ENCODE measurements at regions not wholly inside any gene's neighbourhood (a gene's known extent, or its start where the extent isn't known, plus 50 kb on each side); places are given as distances from the start of the nearest gene placed in this dataset.

DNA sequence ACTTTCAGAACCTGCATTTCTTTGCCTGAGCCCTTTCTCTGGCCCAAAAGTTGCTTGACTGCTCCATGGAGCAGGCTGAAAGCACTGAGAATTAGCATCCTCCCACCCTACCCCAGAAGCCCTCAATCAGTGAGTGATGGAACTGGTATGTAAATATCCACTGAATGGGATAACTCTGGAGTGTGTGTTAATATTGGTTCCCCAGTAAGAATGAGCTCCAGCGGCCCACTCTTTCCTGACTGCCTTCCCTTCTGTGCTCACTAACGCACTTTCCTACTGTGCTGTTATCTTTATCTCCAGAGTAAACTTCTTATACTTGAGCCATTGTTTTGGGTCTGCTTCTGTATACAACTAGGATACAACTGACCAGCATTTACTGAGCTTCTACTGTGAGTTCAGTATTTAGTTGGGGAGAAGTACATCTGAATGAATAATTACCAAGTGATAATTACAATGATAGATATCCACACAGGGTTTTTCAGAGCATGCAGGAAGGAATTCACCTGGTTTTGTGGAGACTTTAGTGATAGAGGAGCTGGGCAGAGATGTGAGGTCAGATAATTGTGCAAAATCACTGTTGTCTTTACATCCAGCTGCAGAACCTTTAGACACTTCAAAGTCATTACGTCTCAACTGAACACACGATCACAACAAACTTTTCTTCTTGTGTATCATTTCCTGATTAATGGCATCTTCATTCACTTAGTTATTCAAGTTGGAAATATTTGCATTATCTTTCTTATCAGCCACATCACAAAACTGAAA is 149.2 kb upstream of the BTG1 start:
- DNase-seq, result no peak

DNA sequence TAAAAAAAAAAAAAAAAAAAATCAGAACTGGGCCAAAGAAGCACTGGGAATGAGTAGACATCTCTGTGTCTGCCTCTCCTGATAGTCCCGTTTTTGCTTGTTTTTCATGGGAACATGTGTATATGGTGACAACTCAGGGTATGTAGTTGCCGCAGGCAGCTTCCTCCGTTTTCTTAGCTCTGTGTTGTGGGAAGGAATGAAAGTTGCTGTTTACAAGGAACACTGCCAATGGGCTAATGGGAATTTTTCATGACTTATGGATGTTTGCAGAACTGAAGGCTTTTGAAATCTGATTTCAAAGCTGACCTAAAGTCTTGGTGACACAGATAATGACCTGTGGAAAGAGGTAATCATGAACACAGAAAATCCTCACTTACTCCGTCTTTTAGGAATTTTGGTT is 146.4 kb upstream of the BTG1 start:
- no peak for DNase-seq

DNA sequence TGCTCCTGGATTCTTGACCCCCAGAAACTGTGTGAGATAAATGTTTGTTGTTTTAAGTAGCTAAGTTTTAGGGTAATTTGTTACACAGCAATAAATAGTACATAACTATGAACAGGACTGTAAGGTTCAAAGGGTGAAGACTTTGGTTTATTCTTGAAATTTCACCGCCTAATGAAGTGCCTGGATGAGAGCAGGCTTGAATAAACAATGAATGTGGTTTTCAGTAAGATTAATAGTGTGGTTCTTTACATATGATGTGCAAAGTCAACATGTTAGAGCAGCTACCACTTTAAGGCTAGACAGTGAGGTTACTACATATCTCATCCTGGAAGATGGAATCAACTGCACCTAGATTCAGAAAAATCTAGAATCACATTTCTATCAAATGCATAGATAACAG is 145.2 kb upstream of the BTG1 start:
- DNase-seq, result no peak

DNA sequence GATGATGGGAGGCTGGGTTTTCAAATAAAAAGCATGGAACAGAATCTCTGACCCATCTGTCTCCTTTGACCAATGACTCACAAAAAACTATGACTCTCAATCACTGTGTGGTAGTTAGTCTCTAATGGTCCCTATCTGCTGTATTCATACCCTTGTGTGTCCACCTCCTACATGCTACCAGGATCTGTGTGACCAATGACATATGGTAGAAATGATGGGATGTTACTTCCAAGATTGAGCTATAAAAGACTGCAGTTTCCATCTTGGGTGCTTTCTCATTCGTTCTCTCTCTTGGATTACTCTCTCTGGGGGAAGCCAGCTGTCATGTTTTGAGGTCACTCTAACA is 144.7 kb upstream of the BTG1 start:
- DNase-seq, result no peak

DNA sequence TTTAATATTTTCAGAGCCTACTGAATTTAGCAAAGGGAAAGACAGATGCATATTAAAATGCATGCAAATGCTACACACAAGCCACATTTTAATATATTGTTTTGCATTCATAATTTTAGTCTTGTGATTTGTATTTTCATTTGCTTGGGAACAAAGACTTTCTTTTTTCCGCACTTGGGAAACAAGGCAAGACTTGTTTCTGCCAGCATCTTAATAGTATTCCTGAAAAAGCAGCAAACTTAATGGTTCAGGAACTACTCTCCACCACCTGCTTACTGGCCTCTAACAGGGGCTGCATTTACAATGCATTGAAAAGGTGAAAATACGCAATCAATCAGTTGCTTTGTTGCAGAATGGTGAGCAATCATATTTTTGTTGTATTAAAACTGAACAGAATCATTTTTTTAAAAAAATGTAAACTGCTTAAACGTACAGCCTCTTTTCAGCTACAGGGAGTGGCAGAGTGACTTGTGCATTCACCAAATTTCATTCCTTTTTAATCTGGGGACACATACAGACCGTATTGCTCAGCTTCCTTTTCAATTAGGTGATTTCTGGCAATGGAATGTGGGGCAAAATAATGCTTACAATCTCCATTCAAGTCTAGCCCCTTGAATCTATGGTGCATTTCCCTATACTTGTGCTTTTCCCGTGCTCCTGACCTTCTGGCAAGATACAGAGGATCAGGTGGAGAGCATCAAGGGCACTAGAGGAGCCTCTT is 144.1 kb upstream of the BTG1 start:
- no peak for DNase-seq

DNA sequence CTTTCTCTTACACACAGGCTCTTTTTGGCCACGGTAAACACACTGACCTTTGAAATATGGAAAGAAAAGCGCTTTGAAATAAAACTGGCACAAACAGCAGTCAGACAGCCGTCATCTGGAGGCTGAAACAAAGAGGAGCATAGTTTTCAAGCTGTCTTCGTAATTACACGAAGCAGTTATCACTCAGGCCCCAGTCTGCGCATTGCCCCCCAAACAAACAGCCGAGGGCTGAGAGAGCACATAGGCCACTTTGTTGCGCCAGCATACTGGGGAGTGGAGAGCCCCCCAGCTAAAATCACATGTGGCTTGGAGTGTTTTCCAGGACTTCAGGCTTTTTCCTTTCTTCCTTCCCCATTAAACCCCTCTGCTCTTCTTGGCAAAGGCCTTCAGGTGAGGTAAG is 142.9 kb upstream of the BTG1 start:
- DNase-seq, result no peak

DNA sequence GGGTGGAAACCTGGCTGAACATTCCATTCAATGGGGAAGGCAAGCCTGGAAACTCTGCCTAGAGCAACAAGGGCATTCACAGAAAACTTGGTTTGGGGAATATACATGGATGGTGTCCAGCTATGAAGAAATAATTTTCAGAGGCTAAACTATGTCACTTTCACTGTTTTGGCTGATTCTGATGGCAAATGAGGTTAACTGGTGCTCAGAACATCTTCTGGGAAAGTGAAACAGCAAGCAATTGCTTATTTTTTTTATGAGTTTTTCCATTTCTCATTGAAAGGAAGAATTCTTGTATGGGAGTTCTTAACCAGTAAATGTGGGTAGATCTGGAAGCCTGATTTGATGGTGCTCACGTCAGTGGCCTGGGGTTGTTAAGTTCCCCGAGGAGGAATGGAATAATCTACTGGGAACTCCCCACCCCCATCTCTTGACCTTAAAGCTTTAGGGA is 132.8 kb upstream of the BTG1 start:
- no peak for DNase-seq

DNA sequence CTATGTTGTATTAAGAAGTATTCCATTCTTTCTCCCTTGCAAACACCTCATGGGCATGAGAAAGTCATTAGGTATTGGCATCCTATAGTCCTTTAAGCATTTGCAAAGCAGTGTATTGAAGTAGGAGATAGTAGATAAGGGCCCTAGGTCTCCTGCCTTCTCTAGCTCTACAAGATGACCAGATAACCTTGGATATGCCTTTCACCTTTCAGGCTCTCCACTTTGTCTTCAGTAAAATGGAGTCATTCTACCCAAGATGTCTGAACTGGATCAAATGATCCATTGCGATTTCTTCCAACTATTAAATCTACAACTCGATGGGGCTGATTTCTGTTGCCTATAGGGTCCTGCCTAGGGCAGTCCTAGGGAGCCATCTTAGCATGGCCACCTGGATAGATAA is 132.1 kb upstream of the BTG1 start:
- DNase-seq, result no peak

DNA sequence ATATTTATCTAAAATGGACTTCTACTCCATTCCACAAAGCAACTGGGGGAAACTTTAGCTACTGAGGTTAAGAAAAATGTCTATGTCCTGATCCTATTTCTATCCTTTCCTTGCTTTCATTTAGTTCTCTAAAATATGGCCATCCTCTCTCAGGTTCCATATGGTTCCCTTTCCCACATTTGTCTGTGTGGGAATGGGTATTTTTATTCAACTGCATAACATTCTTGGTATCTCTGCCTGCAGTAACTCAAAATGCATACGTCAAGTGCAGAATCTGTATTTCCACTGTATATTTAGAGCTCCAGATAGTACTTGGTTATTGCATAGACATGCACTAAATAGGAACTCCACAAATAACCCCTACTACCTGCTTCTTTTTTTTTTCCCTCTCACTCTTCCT is 130.6 kb upstream of the BTG1 start:
- DNase-seq, result no peak

DNA sequence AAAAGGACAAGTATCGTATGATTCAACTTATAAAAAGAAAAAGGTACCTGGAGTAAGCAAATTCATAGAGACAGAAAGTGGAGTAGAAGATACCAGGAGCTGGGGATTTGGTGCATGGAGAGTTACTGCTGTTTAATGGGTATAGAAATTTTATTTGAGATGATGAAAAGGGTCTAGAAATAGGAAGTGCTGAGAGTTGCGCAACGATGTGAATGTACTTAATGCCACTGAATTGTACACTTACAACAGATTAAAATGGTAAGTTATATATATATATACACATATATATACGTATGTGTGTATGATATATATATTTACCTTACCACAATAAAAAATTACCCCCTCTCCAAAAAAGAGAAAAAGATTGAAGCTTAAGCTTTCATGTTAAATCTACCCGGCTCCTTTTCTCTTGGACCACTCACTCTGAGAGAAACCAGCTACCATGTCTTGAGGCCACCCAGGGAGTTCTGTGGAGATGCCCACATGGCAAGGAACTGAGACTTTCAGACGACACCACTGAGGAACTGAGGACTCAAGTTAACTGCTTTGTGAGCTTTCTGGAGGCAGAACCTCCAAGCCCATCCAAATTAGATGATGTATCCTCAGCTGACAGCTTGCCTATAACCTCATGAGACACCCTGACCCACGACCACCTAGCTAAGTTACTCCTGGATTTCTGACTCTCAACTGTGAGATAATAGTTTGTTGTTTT is 130.0 kb upstream of the BTG1 start:
- DNase-seq, result no peak

DNA sequence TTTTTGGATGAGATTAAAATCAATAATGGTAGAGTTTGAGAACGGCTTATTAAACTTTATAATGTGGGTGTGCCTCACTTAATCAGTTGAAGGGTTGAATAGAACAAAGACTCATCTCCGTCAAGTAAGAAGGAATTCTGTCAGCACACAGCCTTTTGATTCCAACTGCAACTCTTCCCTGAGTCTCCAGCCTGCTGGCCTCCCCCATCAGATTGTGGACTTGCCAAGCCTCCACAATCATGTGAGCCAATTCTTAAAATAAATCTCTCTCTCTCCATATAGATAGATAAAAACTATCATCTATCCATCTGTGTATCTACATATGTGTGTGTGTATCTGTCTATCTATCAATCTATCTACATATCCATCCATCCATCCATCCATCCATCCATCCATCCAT is 127.4 kb upstream of the BTG1 start:
- no peak for DNase-seq

DNA sequence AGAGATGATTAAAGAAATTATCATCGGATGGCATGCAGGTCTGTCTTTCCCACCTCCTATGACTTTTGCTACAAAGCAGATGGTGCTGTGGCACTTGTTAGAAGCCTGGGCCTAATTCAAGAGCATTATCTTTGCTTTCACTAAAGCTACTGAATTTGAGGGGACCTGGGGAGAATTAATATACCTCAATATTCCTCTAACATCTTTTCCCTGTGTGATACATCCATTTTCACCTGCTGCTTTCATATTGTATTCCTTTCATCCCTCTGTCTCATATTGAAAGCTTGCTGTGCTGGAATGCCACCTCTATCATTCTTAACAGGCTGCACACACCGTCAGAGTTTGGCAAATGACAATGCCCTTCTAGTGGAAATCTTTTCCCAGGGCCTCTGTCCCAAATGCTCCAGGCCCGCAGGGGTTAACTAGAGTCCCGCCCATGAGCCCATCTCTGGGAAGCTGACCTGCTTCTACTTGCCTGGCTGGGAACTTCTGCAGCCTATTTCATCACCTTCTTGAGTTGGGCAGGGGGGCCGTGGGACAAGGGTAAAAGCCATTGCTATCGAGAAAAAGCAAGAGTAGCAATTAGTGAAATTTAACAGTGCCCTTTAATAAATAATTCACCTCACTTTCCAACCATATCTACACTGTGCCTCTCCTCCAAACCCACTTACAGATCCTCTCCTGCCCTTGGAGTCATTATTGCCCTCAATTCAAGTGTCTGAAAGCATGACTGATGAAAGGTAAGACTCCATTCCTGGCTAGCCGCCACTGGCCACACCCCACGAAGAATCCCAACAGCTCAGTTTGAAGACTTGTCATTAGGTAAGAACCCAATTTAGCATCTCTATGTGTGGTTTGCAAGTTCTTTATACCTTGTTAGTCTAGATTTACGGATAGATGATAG is 126.7 kb upstream of the BTG1 start:
- DNase-seq, result no peak

DNA sequence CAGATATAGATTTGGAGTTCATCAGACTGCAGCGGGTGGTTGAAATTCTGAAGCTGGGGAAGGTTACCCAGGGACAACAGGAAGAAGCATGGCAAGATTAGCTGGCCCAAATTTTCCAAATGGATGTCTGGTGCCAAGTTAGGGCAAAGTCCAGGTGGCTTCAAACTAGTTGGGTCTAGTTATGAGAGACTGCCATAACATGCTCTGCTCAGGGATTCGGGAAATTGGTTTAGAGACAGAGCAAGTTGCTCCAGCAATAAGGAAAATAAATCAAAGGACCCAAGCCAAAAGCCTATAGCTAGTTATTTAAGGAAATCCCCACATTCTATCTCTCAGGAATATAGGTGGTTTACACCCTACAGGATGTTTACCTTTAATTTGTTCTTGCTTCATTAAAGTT is 125.7 kb upstream of the BTG1 start:
- no peak for DNase-seq

DNA sequence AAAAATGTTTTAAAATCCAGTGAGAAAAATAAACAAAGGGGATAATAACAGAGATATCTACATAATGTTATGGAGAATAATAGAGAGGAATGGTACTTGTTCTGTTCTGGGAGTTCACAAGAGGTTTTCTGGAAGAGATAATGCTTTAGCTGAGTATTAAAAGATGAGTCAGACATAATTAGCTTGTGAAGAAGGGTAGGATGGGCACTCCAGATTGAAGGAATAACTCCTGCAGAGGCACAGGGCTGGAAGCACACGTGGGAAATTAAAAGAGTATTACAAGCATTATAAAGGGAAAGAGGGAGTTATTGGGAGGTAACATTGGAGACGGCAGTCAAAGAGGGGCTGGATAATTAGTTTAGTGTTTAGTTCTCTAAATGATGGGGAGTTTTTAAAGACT is 124.9 kb upstream of the BTG1 start:
- no peak for DNase-seq

DNA sequence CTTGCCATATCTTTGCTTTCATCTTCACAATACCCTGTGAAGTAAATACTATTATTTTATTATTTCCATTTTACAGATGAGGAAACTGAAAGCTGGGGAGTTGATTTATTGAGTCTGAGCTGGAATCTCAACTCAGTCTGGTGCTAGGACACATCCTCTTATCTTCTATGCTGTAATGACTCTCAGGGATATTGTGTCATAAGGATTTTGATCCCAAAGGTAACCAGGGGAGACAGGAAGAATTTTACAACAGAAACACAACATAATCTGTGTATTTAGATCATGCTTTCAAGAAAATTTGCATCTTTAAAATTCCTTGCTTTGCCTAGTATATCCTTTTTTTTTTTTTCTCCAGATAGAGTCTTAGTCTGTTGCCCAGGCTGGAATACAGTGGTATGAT is 123.3 kb upstream of the BTG1 start:
- DNase-seq, result no peak

DNA sequence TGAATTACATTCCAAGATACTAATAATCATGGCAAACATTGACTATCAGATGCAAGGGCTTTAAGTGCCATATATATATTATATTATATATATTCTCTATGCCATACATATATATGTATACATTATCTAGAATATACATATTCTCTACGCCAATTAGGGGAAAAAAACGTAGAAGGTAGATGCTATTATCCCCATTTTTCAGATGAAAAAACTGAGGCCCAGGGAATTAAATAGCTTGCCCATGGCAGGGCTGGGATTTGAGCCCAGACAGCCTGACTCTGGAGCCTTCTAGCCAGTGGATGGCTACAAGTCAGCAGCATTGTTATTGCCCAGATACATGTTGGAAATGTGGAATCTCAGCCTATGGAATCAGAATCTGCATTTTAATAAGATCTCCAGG is 116.0 kb upstream of the BTG1 start:
- no peak for DNase-seq

DNA sequence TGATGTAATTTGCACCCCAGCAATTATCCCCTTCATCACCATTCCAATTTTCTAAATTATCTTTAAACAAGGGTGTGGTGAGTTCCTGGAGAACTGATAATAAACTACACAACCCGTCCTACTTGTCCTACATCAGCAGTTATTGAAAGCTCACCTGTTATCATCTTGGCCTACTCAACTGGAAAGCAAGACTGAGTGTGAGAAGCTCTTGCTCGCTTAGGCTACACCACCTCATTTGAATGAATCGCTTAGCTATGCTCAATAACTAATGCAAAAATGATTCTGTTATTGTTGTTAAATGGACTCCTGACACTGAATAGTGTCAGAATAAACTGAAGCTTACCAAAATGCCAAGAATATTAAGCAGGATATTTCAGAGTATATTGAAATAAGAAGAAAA is 115.4 kb upstream of the BTG1 start:
- DNase-seq, result no peak

DNA sequence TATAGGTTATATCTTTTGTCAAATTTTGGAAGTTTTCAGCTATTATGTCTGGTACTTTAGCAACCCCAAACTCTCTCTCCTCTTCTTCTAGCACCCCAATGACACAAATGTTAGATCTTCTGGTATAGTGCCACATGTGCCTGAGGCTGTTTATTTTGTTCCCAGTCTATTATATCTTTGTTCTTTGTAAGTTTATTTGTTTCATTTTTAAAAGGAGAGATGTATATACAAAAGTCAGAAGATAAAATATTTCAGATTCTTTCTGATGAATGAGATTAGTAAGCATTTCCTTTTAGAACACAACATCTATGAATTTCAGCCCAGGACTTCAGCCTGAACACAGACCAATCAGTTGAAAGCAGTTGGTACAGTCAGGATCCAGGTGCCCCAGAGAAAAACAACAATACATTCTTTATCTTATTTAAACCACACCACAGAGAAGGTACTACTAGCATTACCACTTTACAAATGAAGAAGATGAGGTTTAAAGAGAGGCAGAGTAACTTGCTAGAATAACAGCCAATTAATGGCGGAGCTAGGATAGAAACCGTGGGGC is 114.1 kb upstream of the BTG1 start:
- no peak for DNase-seq

DNA sequence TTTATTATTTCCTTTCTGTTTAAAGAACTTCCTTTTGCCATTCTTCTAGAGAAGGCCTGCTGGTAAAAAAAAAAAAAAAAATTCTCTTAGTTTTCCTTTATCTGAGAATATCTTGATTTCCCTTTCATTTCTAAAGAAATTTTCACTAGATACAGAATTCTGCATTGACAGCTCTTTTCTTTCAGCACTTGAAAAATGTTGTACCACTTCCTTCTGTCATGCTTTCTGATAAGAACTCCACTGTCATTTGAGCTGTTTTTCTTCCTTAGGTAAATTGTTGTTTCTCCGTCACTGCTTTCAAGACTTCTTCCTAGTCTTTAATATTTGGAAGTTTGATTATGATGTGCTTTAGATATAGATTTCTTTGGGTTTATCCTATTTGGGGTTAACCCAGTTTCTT is 113.6 kb upstream of the BTG1 start:
- no peak for DNase-seq

DNA sequence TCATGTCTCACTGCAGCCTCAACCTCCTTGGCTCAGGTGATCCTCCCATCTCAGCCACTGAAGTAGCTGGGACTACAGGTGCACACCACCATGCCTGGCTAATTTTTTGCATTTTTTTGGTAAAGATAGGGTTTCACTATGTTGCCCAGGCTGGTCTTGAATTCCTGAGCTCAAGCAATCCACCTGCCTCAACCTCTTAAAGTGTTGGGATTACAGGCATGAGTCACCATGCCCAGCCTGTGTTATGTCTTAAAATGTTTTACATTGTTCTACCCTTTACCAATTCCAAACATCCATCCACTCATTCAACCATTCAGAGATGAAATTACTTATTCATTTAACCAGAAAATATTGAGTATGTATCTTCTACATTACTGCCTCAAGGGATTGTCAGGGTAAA is 111.6 kb upstream of the BTG1 start:
- DNase-seq, result no peak

DNA sequence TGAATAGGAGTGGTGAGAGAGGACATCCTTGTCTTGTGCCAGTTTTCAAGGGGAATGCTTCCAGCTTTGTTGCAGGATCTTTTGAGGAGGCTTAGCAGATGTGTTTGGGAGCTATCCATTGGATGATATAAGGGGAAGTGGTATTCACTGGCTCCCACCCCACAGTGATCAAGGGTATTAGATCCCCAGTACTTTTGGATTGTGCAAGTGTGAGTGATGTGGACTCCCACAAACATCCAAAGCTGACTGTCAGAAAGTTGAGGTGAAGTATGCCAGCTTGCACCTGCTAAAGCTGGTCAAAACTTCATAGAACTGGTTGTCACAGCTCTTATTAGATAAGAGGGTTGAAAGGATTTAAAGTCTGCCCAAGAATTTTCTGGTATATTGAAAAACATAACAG is 110.1 kb upstream of the BTG1 start:
- DNase-seq, result no peak

DNA sequence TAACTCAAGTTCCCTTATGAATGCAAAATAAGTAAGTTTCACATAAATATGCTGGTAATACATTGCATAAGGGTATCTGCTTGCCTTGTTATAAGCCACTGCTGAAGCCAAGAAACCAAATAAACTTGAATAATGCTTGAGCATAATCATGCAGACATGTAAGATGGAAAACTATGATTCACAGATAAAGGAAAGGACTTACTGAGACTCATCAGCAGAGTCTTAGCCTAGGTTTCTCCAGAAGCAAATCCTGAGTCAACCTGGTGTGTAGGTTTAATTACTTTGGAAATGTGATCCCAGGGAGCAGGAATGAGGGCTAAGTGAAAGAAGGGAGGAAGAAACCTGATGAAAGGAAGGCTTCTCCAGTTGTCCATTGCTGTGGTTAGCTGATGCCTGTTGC is 107.7 kb upstream of the BTG1 start:
- no peak for DNase-seq

DNA sequence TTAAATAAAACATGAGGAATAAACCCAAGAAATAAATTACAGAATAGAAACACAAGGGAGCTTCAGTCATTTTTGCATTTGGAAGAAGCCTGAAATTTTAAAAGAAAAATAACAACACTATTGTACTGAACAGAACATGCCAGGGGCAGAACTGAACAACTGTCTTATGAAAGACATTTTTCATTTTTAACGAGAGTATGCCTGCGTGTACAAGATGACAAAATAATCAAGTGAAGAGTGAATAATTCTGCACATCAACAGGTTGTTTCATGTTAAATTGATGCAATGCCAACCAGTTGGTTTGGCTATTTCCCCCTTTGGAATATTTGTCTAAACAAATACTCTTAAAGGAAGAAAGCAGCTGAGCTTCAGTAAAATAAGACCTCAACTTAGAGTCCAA is 103.3 kb upstream of the BTG1 start:
- no peak for DNase-seq
